A549 (cell line): ENCODE measurements at regions not wholly inside any gene's neighbourhood (a gene's known extent, or its start where the extent isn't known, plus 50 kb on each side); places are given as distances from the start of the nearest gene placed in this dataset.

ENCODE experiments used
- BCL3 ChIP-seq: fragments of >200 bp; sonication (Bioruptor Twin); formaldehyde crosslinking; IDR thresholded peaks from 3 replicates; pipeline ENCODE4 v1.6.1; 2016
- CTCF ChIP-seq: fragments of >200 bp; sonication (Bioruptor Twin); formaldehyde crosslinking; IDR thresholded peaks from 3 replicates; pipeline ENCODE4 v1.5.1; 2016
- POLR2A ChIP-seq: IDR thresholded peaks from 2 replicates; pipeline ENCODE4 v1.6.1; 2012; ENCODE audit warnings: mild to moderate bottlenecking, low read length
- RAD21 ChIP-seq, 2 experiments: fragments of >200 bp in 1 of 2; sonication (Bioruptor Twin) in 1 of 2; formaldehyde crosslinking in 1 of 2; IDR thresholded peaks in 1 of 2; conservative IDR thresholded peaks in 1 of 2; 2 replicates in 1 of 2; 3 replicates in 1 of 2; pipeline ENCODE4 v1.6.1; 2012 to 2018; ENCODE audit warnings: inconsistent platforms in 1 of 2
- SMC3 ChIP-seq: fragments of >200 bp; sonication (Bioruptor Twin); formaldehyde crosslinking; IDR thresholded peaks from 3 replicates; pipeline ENCODE4 v1.6.1; 2018; ENCODE audit warnings: inconsistent platforms

- no peak for TF ChIP-seq POLR2A
- TF ChIP-seq CTCF, result no peak
- no peak for TF ChIP-seq SMC3
- no peak for TF ChIP-seq BCL3
- no peak for TF ChIP-seq RAD21 (conservative IDR thresholded peaks at IDR 0.05 in 1 of 2, IDR thresholded peaks at IDR 0.05 in 1 of 2)
These were observed 289.0 kb downstream of the BCL11B start for GRCh38 chr14:98982986-98983385.
